GM04504 (cell line): ENCODE measurements at regions not wholly inside any gene's neighbourhood (a gene's known extent, or its start where the extent isn't known, plus 50 kb on each side); places are given as distances from the start of the nearest gene placed in this dataset.
"Not testable (repeated sequence)": the region's sequence is repeated elsewhere in the genome, so short reads cannot be mapped to it uniquely, and the experiment has no call there.

Experiments
- DNase-seq: peaks from one replicate; pipeline ENCODE4 v3.0.0-alpha.2; 2012; ENCODE audit warnings: low read depth

- no peak for DNase-seq
These were observed 57.8 kb downstream of the OR2B2 start for GRCh38 chr6:27854421-27854820.

GRCh38 chr6:27851440-27851839 is 60.8 kb downstream of the OR2B2 start:
- no peak for DNase-seq

- DNase-seq = not testable (repeated sequence)
These were observed 63.2 kb downstream of the OR2B2 start for GRCh38 chr6:27849001-27849400.

GRCh38 chr6:27847706-27848105 is 64.5 kb downstream of the OR2B2 start:
- no peak for DNase-seq

GRCh38 chr6:27840572-27840971 is 71.6 kb downstream of the OR2B2 start:
- DNase-seq = no peak

GRCh38 chr6:27839626-27840475 is 72.3 kb downstream of the OR2B2 start:
- DNase-seq = no peak

GRCh38 chr6:27838945-27839625 is 73.1 kb downstream of the OR2B2 start:
- no peak for DNase-seq

- DNase-seq = peak; percentile 96
These were observed 73.9 kb downstream of the OR2B2 start for GRCh38 chr6:27838058-27838944.

- no peak for DNase-seq
These were observed 74.6 kb downstream of the OR2B2 start for GRCh38 chr6:27837625-27838057.

GRCh38 chr6:27836783-27837624 is 75.2 kb downstream of the OR2B2 start:
- DNase-seq = peak; percentile 53

GRCh38 chr6:27836141-27836782 is 75.9 kb downstream of the OR2B2 start:
- DNase-seq = no peak

- DNase-seq = no peak
These were observed 77.2 kb downstream of the OR2B2 start for GRCh38 chr6:27834879-27835549.

- DNase-seq = no peak
These were observed 77.8 kb downstream of the OR2B2 start for GRCh38 chr6:27834384-27834783.

- DNase-seq = not testable (repeated sequence)
These were observed 80.6 kb downstream of the OR2B2 start for GRCh38 chr6:27831434-27832081.

- not testable (repeated sequence) for DNase-seq
These were observed 81.4 kb downstream of the OR2B2 start for GRCh38 chr6:27830600-27831433.

- no peak for DNase-seq
These were observed 82.0 kb downstream of the OR2B2 start for GRCh38 chr6:27830212-27830599.

- no peak for DNase-seq
These were observed 82.6 kb downstream of the OR2B2 start for GRCh38 chr6:27829453-27830211.

- not testable (repeated sequence) for DNase-seq
These were observed 84.7 kb downstream of the OR2B2 start for GRCh38 chr6:27827477-27827876.
